HG03025 (cell line): ENCODE measurements at regions not wholly inside any gene's neighbourhood (a gene's known extent, or its start where the extent isn't known, plus 50 kb on each side); places are given as distances from the start of the nearest gene placed in this dataset.

Experiments used
- ATAC-seq: cut with Tn5 transposase; IDR thresholded peaks from one replicate; pipeline ENCODE4 v1.9.1; 2021; ENCODE audit warnings: mild to moderate bottlenecking, moderate library complexity; ENCODE audit not compliant: unreplicated experiment, low FRiP score

GRCh38 chr20:48017509-48017908, 232.2 kb upstream of the SULF2 start:
- no peak for ATAC-seq

- no peak for ATAC-seq
These were observed 230.9 kb upstream of the SULF2 start for GRCh38 chr20:48015943-48016723.

- ATAC-seq: no peak
These were observed 230.0 kb upstream of the SULF2 start for GRCh38 chr20:48015141-48015910.

GRCh38 chr20:48012401-48012974, 227.2 kb upstream of the SULF2 start:
- ATAC-seq: no peak

GRCh38 chr20:48011025-48011424, 225.7 kb upstream of the SULF2 start:
- ATAC-seq: no peak

GRCh38 chr20:48010623-48011022, 225.3 kb upstream of the SULF2 start:
- ATAC-seq: no peak

- ATAC-seq: no peak
These were observed 223.7 kb upstream of the SULF2 start for GRCh38 chr20:48008850-48009515.

GRCh38 chr20:48007351-48007750, 222.1 kb upstream of the SULF2 start:
- no peak for ATAC-seq

- ATAC-seq: no peak
These were observed 221.0 kb upstream of the SULF2 start for GRCh38 chr20:48006036-48006833.

GRCh38 chr20:48003021-48003420, 217.7 kb upstream of the SULF2 start:
- no peak for ATAC-seq

- peak; percentile 57 for ATAC-seq
These were observed 217.3 kb upstream of the SULF2 start for GRCh38 chr20:48002517-48002970.

GRCh38 chr20:47999166-47999565, 213.9 kb upstream of the SULF2 start:
- ATAC-seq: no peak

- ATAC-seq: no peak
These were observed 213.5 kb upstream of the SULF2 start for GRCh38 chr20:47998736-47999135.

- ATAC-seq: no peak
These were observed 210.4 kb upstream of the SULF2 start for GRCh38 chr20:47995661-47996060.

- no peak for ATAC-seq
These were observed 208.5 kb upstream of the SULF2 start for GRCh38 chr20:47993817-47994216.

GRCh38 chr20:47993035-47993755, 207.9 kb upstream of the SULF2 start:
- ATAC-seq: no peak

- ATAC-seq: no peak
These were observed 206.7 kb upstream of the SULF2 start for GRCh38 chr20:47991875-47992488.

GRCh38 chr20:47990507-47991150, 205.3 kb upstream of the SULF2 start:
- no peak for ATAC-seq

GRCh38 chr20:47989957-47990356, 204.7 kb upstream of the SULF2 start:
- no peak for ATAC-seq
